SK-N-MC (cell line): ENCODE measurements at regions not wholly inside any gene's neighbourhood (a gene's known extent, or its start where the extent isn't known, plus 50 kb on each side); places are given as distances from the start of the nearest gene placed in this dataset.

ENCODE experiments used
- EZH2 ChIP-seq: fragments of 200-600 bp; sonication (generic); IDR thresholded peaks from one replicate; pipeline ENCODE4 v1.6.1; 2017; ENCODE audit warnings: antibody characterized with exemption
- POLR2AphosphoS5 ChIP-seq: IDR thresholded peaks from 2 replicates; pipeline ENCODE4 v1.6.1; 2012; ENCODE audit warnings: mild to moderate bottlenecking, low read depth, low read length, borderline replicate concordance

- TF ChIP-seq POLR2AphosphoS5: no peak
- TF ChIP-seq EZH2: no peak
Measured at GRCh38 chr4:127126718-127127117, 506.0 kb upstream of the INTU start.
